ENCODE measurements at regions not wholly inside any gene's neighbourhood (a gene's known extent, or its start where the extent isn't known, plus 50 kb on each side); places are given as distances from the start of the nearest gene placed in this dataset.
"Not testable (repeated sequence)": the region's sequence is repeated elsewhere in the genome, so short reads cannot be mapped to it uniquely, and the experiment has no call there.

- 80 to 86% methylated on average over 3 of the region's 3 CpGs for WGBS, 2 donors
- TF ChIP-seq POLR2A (IDR thresholded peaks at IDR 0.05) (no peak), CTCF (IDR thresholded peaks at IDR 0.05) (no peak)
- Histone ChIP-seq H3K36me3 (no peaks in the 10 kb centered on the region), H3K27me3 (no peaks in the 10 kb centered on the region), H3K4me1 (no peaks in the 10 kb centered on the region), H3K9me3 (no peaks in the 10 kb centered on the region), H3K27ac (no peak overlapping the region), H3K4me3 (replicated peaks in 1 of 3) (no peak overlapping the region)
- intact Hi-C loops (cut with DNase I), result no loop called here
- no peak for DNase-seq
Observed at GRCh38 chr12:90456248-90456647, 498.7 kb downstream of the CCER1 start.

GRCh38 chr12:90455756-90456155, 499.2 kb downstream of the CCER1 start:
- 61 to 76% methylated on average over 2 of the region's 2 CpGs for WGBS, 2 donors
- Histone ChIP-seq H3K27ac (no peak overlapping the region), H3K36me3 (no peaks in the 10 kb centered on the region), H3K27me3 (no peaks in the 10 kb centered on the region), H3K4me1 (no peaks in the 10 kb centered on the region), H3K9me3 (no peaks in the 10 kb centered on the region), H3K4me3 (replicated peaks in 1 of 3) (no peak overlapping the region)
- DNase-seq, result no peak
- intact Hi-C loops (cut with DNase I), result no loop called here
- TF ChIP-seq CTCF (IDR thresholded peaks at IDR 0.05), result no peak
- no peak for TF ChIP-seq POLR2A (IDR thresholded peaks at IDR 0.05)

DNA sequence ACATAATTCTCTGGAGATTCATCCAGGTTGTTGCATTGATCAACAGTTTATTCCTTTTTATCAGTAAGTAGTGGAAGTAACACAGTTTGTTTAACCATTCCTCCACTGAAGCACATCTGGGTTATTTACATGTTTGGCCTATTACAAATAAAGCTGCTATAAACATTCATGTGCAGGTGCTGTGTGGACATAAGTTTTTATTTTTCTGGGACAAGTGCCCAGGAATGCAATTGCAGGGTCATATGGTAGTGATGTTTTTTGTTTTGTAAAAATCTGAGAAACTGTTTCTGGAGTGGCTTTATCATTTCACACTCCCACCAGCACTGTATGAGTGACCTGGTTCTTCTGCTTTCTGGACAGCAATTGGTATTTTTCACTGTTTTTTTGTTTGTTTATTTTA, 505.4 kb downstream of the CCER1 start:
- H3K4me1 ChIP-seq, result no peaks in the 10 kb centered on the region
- H3K27ac ChIP-seq, result no peak overlapping the region
- no peaks in the 10 kb centered on the region for H3K36me3 ChIP-seq
- intact Hi-C loops (cut with DNase I), result no loop called here
- H3K4me3 ChIP-seq (replicated peaks in 1 of 3), result no peak overlapping the region
- no peak for TF ChIP-seq CTCF (IDR thresholded peaks at IDR 0.05)
- no peak for TF ChIP-seq POLR2A (IDR thresholded peaks at IDR 0.05)
- H3K27me3 ChIP-seq, result no peaks in the 10 kb centered on the region
- no peaks in the 10 kb centered on the region for H3K9me3 ChIP-seq
- no peak for DNase-seq

- H3K27ac ChIP-seq; H3K4me3 ChIP-seq (replicated peaks in 1 of 3); H3K9me3 ChIP-seq; DNase-seq; H3K27me3 ChIP-seq; H3K4me1 ChIP-seq; intact Hi-C loops (cut with DNase I); H3K36me3 ChIP-seq: not testable (repeated sequence)
- 75 to 82% methylated on average over 7 of the region's 7 CpGs for WGBS, 2 donors
Observed at GRCh38 chr12:90443466-90443865, 511.5 kb downstream of the CCER1 start.

GRCh38 chr12:90441431-90441830, 513.5 kb downstream of the CCER1 start:
- H3K36me3 ChIP-seq, result no peaks in the 10 kb centered on the region
- no peak for DNase-seq
- intact Hi-C loops (cut with DNase I), result no loop called here

More at GRCh38 chr12:90441431-90441830, 513.5 kb downstream of the CCER1 start:
- Histone ChIP-seq H3K4me1 (no peaks in the 10 kb centered on the region), H3K4me3 (replicated peaks in 1 of 3) (no peak overlapping the region), H3K9me3 (no peaks in the 10 kb centered on the region), H3K27me3 (no peaks in the 10 kb centered on the region), H3K27ac (no peak overlapping the region)
- 84 to 94% methylated on average over 1 of the region's 1 CpG for WGBS, 2 donors
- TF ChIP-seq CTCF (IDR thresholded peaks at IDR 0.05) (no peak), POLR2A (IDR thresholded peaks at IDR 0.05) (no peak)

Measured in thyroid gland (tissue), 4 donors.